AG09319 (cell line): ENCODE measurements at regions not wholly inside any gene's neighbourhood (a gene's known extent, or its start where the extent isn't known, plus 50 kb on each side); places are given as distances from the start of the nearest gene placed in this dataset.

Source experiments
- DNase-seq: peaks from one replicate; pipeline ENCODE4 v3.0.0-alpha.2; 2010; ENCODE audit warnings: low read depth; ENCODE audit errors: extremely low read depth
- TF ChIP-seq, protein P1 (sequence below): IDR thresholded peaks from 2 replicates; pipeline ENCODE4 v1.5.1; 2011; ENCODE audit warnings: low read depth, mild to moderate bottlenecking, inconsistent platforms, low read length, moderate library complexity

- TF ChIP-seq, protein P1, sequence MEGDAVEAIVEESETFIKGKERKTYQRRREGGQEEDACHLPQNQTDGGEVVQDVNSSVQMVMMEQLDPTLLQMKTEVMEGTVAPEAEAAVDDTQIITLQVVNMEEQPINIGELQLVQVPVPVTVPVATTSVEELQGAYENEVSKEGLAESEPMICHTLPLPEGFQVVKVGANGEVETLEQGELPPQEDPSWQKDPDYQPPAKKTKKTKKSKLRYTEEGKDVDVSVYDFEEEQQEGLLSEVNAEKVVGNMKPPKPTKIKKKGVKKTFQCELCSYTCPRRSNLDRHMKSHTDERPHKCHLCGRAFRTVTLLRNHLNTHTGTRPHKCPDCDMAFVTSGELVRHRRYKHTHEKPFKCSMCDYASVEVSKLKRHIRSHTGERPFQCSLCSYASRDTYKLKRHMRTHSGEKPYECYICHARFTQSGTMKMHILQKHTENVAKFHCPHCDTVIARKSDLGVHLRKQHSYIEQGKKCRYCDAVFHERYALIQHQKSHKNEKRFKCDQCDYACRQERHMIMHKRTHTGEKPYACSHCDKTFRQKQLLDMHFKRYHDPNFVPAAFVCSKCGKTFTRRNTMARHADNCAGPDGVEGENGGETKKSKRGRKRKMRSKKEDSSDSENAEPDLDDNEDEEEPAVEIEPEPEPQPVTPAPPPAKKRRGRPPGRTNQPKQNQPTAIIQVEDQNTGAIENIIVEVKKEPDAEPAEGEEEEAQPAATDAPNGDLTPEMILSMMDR = no peak
- DNase-seq = no peak
Observed at GRCh38 chr10:29877793-29878491, 181.4 kb downstream of the JCAD start.

DNA sequence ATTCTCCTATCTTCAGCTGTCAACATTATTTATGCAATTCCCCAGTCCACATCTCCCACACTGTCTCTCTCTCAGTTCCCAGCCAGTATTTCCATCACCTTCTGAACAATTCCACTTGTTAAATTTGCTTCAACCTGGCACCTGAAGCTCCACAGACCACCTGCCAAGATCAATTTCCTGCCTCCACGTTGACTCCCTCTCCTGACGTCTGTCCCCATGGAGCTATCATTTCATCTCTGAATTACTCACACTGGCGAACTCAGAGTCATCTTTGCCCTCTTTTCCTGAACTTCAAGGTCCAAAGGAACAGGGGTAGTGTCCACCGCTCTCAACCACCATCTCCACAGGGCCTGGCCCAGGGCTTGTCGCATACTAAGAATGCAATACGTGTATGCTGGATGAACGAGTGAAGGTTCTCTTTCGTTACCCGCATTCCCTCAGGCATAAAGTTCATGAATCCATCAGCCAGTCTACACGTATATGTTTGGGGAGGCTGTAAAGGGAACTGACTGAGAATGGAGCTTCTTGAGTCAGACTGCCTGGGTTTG is 183.3 kb downstream of the JCAD start:
- TF ChIP-seq, protein P1 = no peak

DNA sequence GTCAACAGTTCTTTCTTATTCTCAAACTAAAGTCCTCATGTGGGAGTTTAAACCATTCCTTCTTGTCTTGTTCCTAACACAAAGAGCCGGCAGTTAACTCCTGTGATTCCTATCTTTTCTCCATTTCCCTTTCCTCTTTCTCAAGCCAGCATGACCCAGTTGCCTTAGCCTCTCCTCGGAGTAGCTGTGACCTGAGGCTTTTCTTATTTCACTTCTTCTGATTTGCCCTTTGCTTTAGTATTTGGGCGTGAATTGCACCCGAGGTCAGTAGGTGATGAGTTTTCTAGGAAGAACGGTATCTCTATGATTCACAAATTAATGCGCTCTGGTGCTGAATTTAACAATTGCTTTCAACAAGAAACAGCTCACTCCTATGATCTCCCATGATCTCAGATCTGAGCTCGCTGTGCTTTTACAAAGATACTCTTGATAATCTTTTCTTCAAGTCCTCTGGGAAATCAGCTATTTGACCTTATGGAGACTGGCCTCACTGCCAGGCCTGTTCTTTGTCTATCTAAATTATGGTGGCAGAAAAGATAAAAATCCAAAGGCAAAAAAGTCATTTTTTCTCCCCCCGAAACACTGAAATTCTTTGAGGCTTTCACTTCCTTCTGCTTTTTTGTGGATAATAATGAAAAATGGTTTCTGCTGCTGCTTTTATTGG is 184.6 kb downstream of the JCAD start:
- TF ChIP-seq, protein P1 = no peak
- no peak for DNase-seq

More for the DNA sequence above, 183.3 kb downstream of the JCAD start:
- no peak for DNase-seq

- TF ChIP-seq, protein P1 = no peak
Observed at GRCh38 chr10:29873941-29874484, 185.4 kb downstream of the JCAD start.

DNA sequence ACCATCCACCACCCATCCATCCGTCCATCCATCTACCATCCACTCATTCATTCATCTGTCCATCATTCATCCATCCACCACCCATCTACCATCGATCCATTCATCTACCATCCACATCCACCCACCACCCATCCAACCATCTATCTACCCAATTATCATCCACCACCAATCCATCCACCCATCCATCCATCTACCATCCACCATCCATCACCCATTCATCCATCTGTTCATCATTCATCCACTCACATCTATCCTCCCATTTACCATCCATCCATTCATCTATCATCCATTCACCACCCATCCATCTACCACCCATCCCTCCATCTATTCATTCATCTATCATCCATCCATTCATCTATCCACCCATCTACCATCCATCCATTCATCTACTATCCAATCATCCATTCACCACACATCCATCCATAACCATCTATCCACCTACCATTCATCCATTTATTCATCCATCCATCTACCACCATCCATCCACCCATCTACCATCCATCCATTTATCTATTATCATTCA is 188.8 kb downstream of the JCAD start:
- TF ChIP-seq, protein P1 = no peak
- DNase-seq = no peak

More at GRCh38 chr10:29873941-29874484, 185.4 kb downstream of the JCAD start:
- DNase-seq = no peak

DNA sequence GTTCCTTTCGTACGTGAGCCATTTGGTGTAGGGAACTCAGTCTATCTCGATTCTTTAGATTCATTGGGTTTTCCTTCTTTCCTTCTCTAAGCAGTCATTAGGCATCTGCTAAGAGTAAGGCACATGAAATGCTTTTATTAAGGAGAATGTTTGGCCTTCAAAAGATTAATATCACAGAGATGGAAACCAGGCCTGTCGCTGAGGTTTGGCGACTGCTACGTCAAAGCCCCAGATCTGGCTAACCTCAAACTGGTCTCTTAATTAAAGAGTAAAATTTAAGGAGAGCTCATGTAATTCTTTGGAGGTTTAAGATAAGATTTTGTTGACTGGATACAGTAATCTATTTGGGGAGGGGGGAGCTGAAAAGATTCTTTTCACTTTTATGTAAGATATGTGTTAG is 189.8 kb downstream of the JCAD start:
- DNase-seq = no peak
- TF ChIP-seq, protein P1 = no peak

DNA sequence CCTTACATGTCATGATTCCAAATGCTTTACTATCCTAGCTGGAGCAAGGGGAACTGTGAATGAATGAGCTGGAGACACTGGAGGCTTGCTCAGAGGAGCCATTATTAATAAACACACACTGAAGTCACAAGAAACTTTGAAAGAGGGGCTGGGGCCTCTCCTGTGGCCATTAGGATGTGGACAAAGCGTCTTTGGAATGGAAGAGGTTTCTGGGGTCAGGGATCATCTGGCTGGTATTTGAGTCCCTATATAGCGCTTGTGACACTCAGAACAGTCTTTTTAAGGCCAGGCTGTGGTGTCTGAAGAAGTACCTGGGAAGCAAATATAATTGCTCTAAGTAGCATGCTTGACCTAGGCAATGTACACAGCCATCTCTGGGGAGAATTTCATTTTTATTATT is 193.0 kb downstream of the JCAD start:
- DNase-seq = no peak
- TF ChIP-seq, protein P1 = no peak
